K562 (cell line): ENCODE measurements at regions not wholly inside any gene's neighbourhood (a gene's known extent, or its start where the extent isn't known, plus 50 kb on each side); places are given as distances from the start of the nearest gene placed in this dataset.

ENCODE experiments used
- ATAC-seq: fragments of 200-7000 bp; cut with Tn5 transposase; 3 replicates; pipeline ENCODE4 v1.9.1; 2020; ENCODE audit warnings: moderate library complexity
- BruUV-seq: library from RNA; stranded (reverse); fragments of 400-500 nt; replicated peaks from 2 replicates; lab custom pipeline; 2021; lab: Mats Ljungman, UMichigan
- CTCF ChIA-PET: fragments of 300-600 bp; formaldehyde crosslinking; extraction: SDS; loops from one replicate; lab custom pipeline; 2021; ENCODE audit warnings: low intra/inter-chr PET ratio; lab: Yijun Ruan, JAX
- POLR2A ChIA-PET: fragments of 300-600, 350-650 bp; sonication (Branson Sonifier 250); formaldehyde crosslinking; extraction: SDS; loops from one replicate; lab custom pipeline; 2021; ENCODE audit warnings: antibody characterized with exemption, inconsistent platforms; lab: Yijun Ruan, JAX
- DNase-seq, 4 experiments: peaks; one replicate each; pipeline versions ENCODE4 v3.0.0 to v3.0.0-alpha.2; 2011 to 2018; ENCODE audit warnings: low spot score in 3 of 4, mixed read lengths in 3 of 4; ENCODE audit errors: extremely low read depth in 1 of 4
- FAIRE-seq: peaks from 2 replicates; lab custom pipeline; 2011; peaks lifted over from hg19 to GRCh38; lab: Jason Lieb, UNC
- H2AFZ ChIP-seq: 2 replicates; pipeline ENCODE4 v1.6.0; 2011; ENCODE audit warnings: low read depth, low read length, control low read depth, inconsistent platforms
- H3K27ac ChIP-seq: fragments of 200-600 bp; 3 replicates; pipeline ENCODE4 v1.8.0; 2011; ENCODE audit warnings: low read depth, mild to moderate bottlenecking, control low read depth, inconsistent platforms, low read length, moderate library complexity, mixed read lengths; ENCODE audit errors: extremely low read depth
- H3K27me3 ChIP-seq, 2 experiments: fragments of 300-600 bp in 1 of 2; 2 replicates in 1 of 2; 3 replicates in 1 of 2; pipeline versions ENCODE4 v1.6.0 to v1.8.0; 2011; ENCODE audit warnings: inconsistent platforms in 2 of 2, low read length in 2 of 2, mild to moderate bottlenecking in 1 of 2, mixed read lengths in 1 of 2, moderate library complexity in 1 of 2; ENCODE audit not compliant: control insufficient read depth in 2 of 2, insufficient read depth in 2 of 2
- H3K36me3 ChIP-seq: fragments of 300-600 bp; 3 replicates; pipeline ENCODE4 v1.8.0; 2011; ENCODE audit warnings: mild to moderate bottlenecking, low read length, inconsistent platforms; ENCODE audit not compliant: control insufficient read depth, insufficient read depth
- H3K4me1 ChIP-seq, 2 experiments: fragments of 200-600 bp in 1 of 2; replicated peaks in 1 of 2; 2 replicates in 1 of 2; 3 replicates in 1 of 2; pipeline versions ENCODE4 v1.5.1 to v1.8.0; 2011; ENCODE audit warnings: inconsistent platforms in 2 of 2, low read length in 2 of 2, mild to moderate bottlenecking in 1 of 2, mixed read lengths in 1 of 2, moderate library complexity in 1 of 2; ENCODE audit not compliant: control insufficient read depth in 2 of 2, insufficient read depth in 2 of 2
- H3K4me2 ChIP-seq: 2 replicates; pipeline ENCODE4 v1.6.1; 2011; ENCODE audit warnings: low read length, control low read depth, inconsistent platforms, mixed read lengths; ENCODE audit not compliant: insufficient read depth
- H3K4me3 ChIP-seq: fragments of 200-600 bp; sonication (generic), shearing (Covaris generic); 2 replicates; pipeline ENCODE4 v1.5.1; 2016; ENCODE audit warnings: control low read depth, inconsistent platforms
- H3K79me2 ChIP-seq: fragments of 200-600 bp; 3 replicates; pipeline ENCODE4 v1.8.0; 2011; ENCODE audit warnings: low read length, inconsistent platforms; ENCODE audit not compliant: control insufficient read depth, insufficient read depth
- H3K9ac ChIP-seq, 2 experiments: 2 replicates each; pipeline versions ENCODE4 v1.6.0 to v1.6.1; 2011; ENCODE audit warnings: low read depth in 2 of 2, low read length in 2 of 2, control low read depth in 1 of 2, inconsistent platforms in 1 of 2, mild to moderate bottlenecking in 1 of 2, mixed read lengths in 1 of 2; ENCODE audit not compliant: insufficient read depth in 1 of 2
- H3K9me1 ChIP-seq: one replicate; pipeline ENCODE4 v1.6.0; 2011; ENCODE audit warnings: inconsistent platforms, mild to moderate bottlenecking, low read length, moderate library complexity; ENCODE audit not compliant: control insufficient read depth, insufficient read depth
- H3K9me3 ChIP-seq: replicated peaks from 2 replicates; pipeline ENCODE4 v1.5.1; 2011; ENCODE audit warnings: low read depth, low read length, inconsistent platforms; ENCODE audit not compliant: control insufficient read depth, insufficient read depth
- H4K20me1 ChIP-seq: replicated peaks from 2 replicates; pipeline ENCODE4 v1.6.1; 2011; ENCODE audit warnings: low read length, inconsistent platforms, mixed read lengths; ENCODE audit not compliant: control insufficient read depth, insufficient read depth
- ARHGAP35 ChIP-seq: fragments of 450-650 bp; IDR thresholded peaks from 2 replicates; pipeline ENCODE4 v1.6.1; 2018; ENCODE audit not compliant: partially characterized antibody
- BCL6 ChIP-seq: fragments of 250-450 bp; sonication (Bioruptor Pico); IDR thresholded peaks from 2 replicates; pipeline ENCODE4 v1.4.0; 2020
- BRD4 ChIP-seq: fragments of 200-600 bp; sonication (generic); IDR thresholded peaks from 2 replicates; pipeline ENCODE4 v1.6.1; 2017; ENCODE audit warnings: inconsistent platforms
- C11orf30 ChIP-seq: fragments of 450-650 bp; IDR thresholded peaks from 2 replicates; pipeline ENCODE4 v1.6.1; 2016; ENCODE audit warnings: low read depth, mild to moderate bottlenecking
- ELF2 ChIP-seq: fragments of 250-450 bp; sonication (Bioruptor Pico); IDR thresholded peaks from 2 replicates; pipeline ENCODE4 v1.5.0; 2021; ENCODE audit warnings: mild to moderate bottlenecking
- EWSR1 ChIP-seq: fragments of 450-650 bp; IDR thresholded peaks from 2 replicates; pipeline ENCODE4 v1.6.1; 2018; ENCODE audit warnings: borderline replicate concordance, mild to moderate bottlenecking, low read depth, moderate library complexity; ENCODE audit not compliant: partially characterized antibody
- GTF2E2 ChIP-seq: fragments of 200-800 bp; sonication (Bioruptor generic); IDR thresholded peaks from 2 replicates; pipeline ENCODE4 v1.6.1; 2016; ENCODE audit warnings: missing genetic modification characterization, missing compliant biosample characterization
- IFI16 ChIP-seq: fragments of 250-450 bp; sonication (Bioruptor Pico); IDR thresholded peaks from 2 replicates; pipeline ENCODE4 v2.1.2; 2022; ENCODE audit warnings: mild to moderate bottlenecking, inconsistent platforms
- L3MBTL2 ChIP-seq: fragments of 450-650 bp; IDR thresholded peaks from 2 replicates; pipeline ENCODE4 v1.6.1; 2016; ENCODE audit warnings: mild to moderate bottlenecking, moderate library complexity
- MAFK ChIP-seq: IDR thresholded peaks from 2 replicates; pipeline ENCODE4 v1.6.1; 2011; ENCODE audit warnings: low read length, improper control_type of control experiment
- NR2C1 ChIP-seq, 2 experiments: fragments of 450-650 bp; IDR thresholded peaks; 2 replicates each; pipeline ENCODE4 v1.6.1; 2017; ENCODE audit warnings: mild to moderate bottlenecking in 2 of 2, antibody characterized with exemption in 1 of 2, inconsistent platforms in 1 of 2, missing compliant biosample characterization in 1 of 2, missing genetic modification characterization in 1 of 2
- NUFIP1 ChIP-seq: fragments of 450-650 bp; IDR thresholded peaks from 2 replicates; pipeline ENCODE4 v1.6.1; 2018; ENCODE audit not compliant: partially characterized antibody
- SREBF2 ChIP-seq: sonication (generic); formaldehyde crosslinking; IDR thresholded peaks from 2 replicates; pipeline ENCODE4 v1.4.0; 2020; ENCODE audit warnings: mild to moderate bottlenecking, missing genetic modification reagents
- ZBTB1 ChIP-seq: sonication (generic); formaldehyde crosslinking; IDR thresholded peaks from 2 replicates; pipeline ENCODE4 v1.8.1; 2023; ENCODE audit warnings: missing genetic modification reagents, low read depth, mild to moderate bottlenecking, borderline replicate concordance
- ZNF324 ChIP-seq: fragments of 250-450 bp; sonication (Bioruptor Pico); IDR thresholded peaks from 2 replicates; pipeline ENCODE4 v1.4.0; 2020; ENCODE audit warnings: mild to moderate bottlenecking
- WGBS: fragments of 100-300 bp; shearing (Covaris generic); methylation state at CpG from one replicate; pipeline ENCODE4 v1.1.6; 2016; ENCODE audit warnings: low coverage, mixed read lengths; ENCODE audit not compliant: insufficient coverage; ENCODE audit errors: missing lambda C conversion rate; 5-methylcytosine and 5-hydroxymethylcytosine counted together
- in situ Hi-C: fragments of 300-500 bp; cut with MboI; formaldehyde crosslinking; loops from 4 replicates; pipeline ENCODE4 v1.15.0; 2018; ENCODE audit warnings: inconsistent platforms, mixed read lengths
- intact Hi-C: fragments of 100-400 bp; cut with micrococcal nuclease; formaldehyde crosslinking; loops from 2 replicates; pipeline ENCODE4 v1.14.2; 2022
- TF ChIP-seq, protein P1 (sequence below), 3 experiments: IDR thresholded peaks in 2 of 3; conservative IDR thresholded peaks in 1 of 3; 2 replicates each; pipeline ENCODE4 v1.5.1; 2011 to 2012; ENCODE audit warnings: low read length in 3 of 3, mild to moderate bottlenecking in 3 of 3, control low read depth in 2 of 3, improper control_type of control experiment in 1 of 3, inconsistent platforms in 1 of 3, low read depth in 1 of 3, mixed read lengths in 1 of 3, moderate library complexity in 1 of 3; ENCODE audit not compliant: insufficient read depth in 2 of 3

DNA sequence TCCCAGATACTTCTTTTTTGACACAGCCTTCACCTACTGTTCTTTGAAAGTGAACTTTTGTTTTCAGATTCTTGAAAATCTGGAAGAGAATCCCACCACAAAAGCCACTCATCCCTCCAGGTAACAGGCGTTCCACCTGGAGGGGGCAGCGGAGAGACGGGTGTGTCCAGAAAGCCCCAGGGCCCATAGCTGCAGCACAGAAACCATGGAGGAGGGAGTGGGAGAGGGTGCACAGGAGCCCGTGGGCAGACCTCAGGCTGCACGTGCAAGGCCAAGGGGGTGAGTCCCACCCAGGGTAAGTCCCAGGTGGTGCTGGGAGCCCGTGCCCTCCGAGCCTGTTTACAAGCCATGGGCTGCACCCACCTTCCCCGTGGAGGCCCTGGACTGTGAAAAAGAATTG is 86.5 kb downstream of the PSMG1 start:
- Histone ChIP-seq H3K27me3 (peaks cover 37 to 65% of the 10 kb centered on the region in 2 experiments), H3K4me1 (peaks cover 3 to 16% of the 10 kb centered on the region in 2 experiments; a peak in 3 of 5 replicates), H2AFZ (no peak overlapping the region), H3K36me3 (no peaks in the 10 kb centered on the region), H3K9me3 (no peaks in the 10 kb centered on the region), H4K20me1 (peaks cover 14% of the 10 kb centered on the region), H3K9ac (no peak overlapping the region), H3K4me2 (no peak overlapping the region), H3K79me2 (no peaks in the 10 kb centered on the region), H3K27ac (no peak overlapping the region), H3K4me3 (no peak overlapping the region), H3K9me1 (no peaks in the 10 kb centered on the region)
- TF ChIP-seq, protein P1, sequence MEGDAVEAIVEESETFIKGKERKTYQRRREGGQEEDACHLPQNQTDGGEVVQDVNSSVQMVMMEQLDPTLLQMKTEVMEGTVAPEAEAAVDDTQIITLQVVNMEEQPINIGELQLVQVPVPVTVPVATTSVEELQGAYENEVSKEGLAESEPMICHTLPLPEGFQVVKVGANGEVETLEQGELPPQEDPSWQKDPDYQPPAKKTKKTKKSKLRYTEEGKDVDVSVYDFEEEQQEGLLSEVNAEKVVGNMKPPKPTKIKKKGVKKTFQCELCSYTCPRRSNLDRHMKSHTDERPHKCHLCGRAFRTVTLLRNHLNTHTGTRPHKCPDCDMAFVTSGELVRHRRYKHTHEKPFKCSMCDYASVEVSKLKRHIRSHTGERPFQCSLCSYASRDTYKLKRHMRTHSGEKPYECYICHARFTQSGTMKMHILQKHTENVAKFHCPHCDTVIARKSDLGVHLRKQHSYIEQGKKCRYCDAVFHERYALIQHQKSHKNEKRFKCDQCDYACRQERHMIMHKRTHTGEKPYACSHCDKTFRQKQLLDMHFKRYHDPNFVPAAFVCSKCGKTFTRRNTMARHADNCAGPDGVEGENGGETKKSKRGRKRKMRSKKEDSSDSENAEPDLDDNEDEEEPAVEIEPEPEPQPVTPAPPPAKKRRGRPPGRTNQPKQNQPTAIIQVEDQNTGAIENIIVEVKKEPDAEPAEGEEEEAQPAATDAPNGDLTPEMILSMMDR (IDR thresholded peaks at IDR 0.05 in 2 of 3, conservative IDR thresholded peaks at IDR 0.05 in 1 of 3; ENCODE audit: insufficient read depth in 2 of 3, low read depth in 1 of 3, low read length in 3 of 3): 0 out of 6 replicates have a peak, but pooled peaks of 2 of the 3 experiments have one; percentile 15 to 20
- TF ChIP-seq BRD4: no peak
- FAIRE-seq: no peak
- ATAC-seq: peak; percentile 48; the same call in 2 of the 3 replicates
- intact Hi-C loops: no loop called here
- no peak for DNase-seq
- under 1% methylated on average over 8 of the region's 8 CpGs for WGBS
- ChIA-PET POLR2A (interaction anchor here (0.7 kb wide), 1 partner anchor 87 kb away, joined by 3 read pairs; the partner anchor contains the start of gene PSMG1), CTCF (no interaction called here)
- BruUV-seq: no TSS peak
- in situ Hi-C loops: no loop called here

DNA sequence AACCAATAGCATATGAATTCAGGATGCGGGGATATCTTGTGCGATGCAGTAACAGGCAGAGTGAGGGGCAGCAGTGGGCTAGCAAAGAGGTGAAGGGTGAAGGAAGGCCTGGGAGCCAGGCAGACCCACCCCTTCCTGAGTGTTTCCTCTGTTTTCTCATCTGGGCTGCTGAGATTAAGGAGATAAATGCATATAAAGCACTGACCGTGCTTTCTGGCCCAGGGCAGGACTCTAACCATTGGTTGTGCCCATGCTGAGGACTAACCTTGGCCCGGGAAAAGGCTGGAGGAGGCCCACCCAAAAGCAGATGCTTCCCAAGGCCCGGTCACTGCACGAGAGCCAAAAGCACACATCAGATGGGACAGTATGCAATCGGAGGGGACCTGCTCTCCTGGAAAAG is 87.6 kb downstream of the PSMG1 start:
- Histone ChIP-seq H3K9me3 (no peaks in the 10 kb centered on the region), H3K4me2 (no peak overlapping the region), H3K4me1 (peaks cover 3 to 16% of the 10 kb centered on the region in 2 experiments; a peak in 3 of 5 replicates), H3K27me3 (peaks cover 43 to 76% of the 10 kb centered on the region in 2 experiments), H3K36me3 (no peaks in the 10 kb centered on the region), H3K79me2 (no peaks in the 10 kb centered on the region), H2AFZ (no peak overlapping the region), H3K9me1 (no peaks in the 10 kb centered on the region), H3K9ac (no peak overlapping the region), H4K20me1 (peaks cover 14% of the 10 kb centered on the region), H3K4me3 (no peak overlapping the region), H3K27ac (no peak overlapping the region)
- CTCF ChIA-PET: interaction anchor here (0.6 kb wide), 1 partner anchor 112 kb away, joined by 4 read pairs; no protein-coding TSS in a partner anchor
- FAIRE-seq (no peak), ATAC-seq (no peak), DNase-seq (no peak)
- WGBS: 14% methylated on average over 7 of the region's 7 CpGs
- intact Hi-C loops (no loop called here), in situ Hi-C loops (no loop called here)
- POLR2A ChIA-PET: interaction anchor here (0.6 to 1.1 kb wide), 3 partner anchors 11 to 367 kb away, joined by 3 to 4 read pairs (median 3); no protein-coding TSS in a partner anchor
- BruUV-seq: no TSS peak
- TF ChIP-seq C11orf30: no peak
- no peak for TF ChIP-seq SREBF2 (CRISPR knock-in tag)
- TF ChIP-seq BCL6: no peak
- no peak for TF ChIP-seq EWSR1
- no peak for TF ChIP-seq IFI16 (CRISPR knock-in tag)
- TF ChIP-seq ELF2 (CRISPR knock-in tag): no peak
- TF ChIP-seq GTF2E2 (tag): no peak
- TF ChIP-seq MAFK: no peak
- TF ChIP-seq ARHGAP35: no peak
- TF ChIP-seq NR2C1 (IDR thresholded peaks at IDR 0.05): no peak
- TF ChIP-seq NR2C1 (tag; IDR thresholded peaks at IDR 0.05): no peak
- no peak for TF ChIP-seq NUFIP1
- no peak for TF ChIP-seq L3MBTL2
- no peak for TF ChIP-seq ZNF324
- TF ChIP-seq ZBTB1 (CRISPR knock-in tag): no peak
